Ovary (tissue), 3 donors: ENCODE measurements at regions not wholly inside any gene's neighbourhood (a gene's known extent, or its start where the extent isn't known, plus 50 kb on each side); places are given as distances from the start of the nearest gene placed in this dataset.

ENCODE experiments used
- CTCF ChIP-seq, 3 donors: fragments of 450-650 bp in 2 of 3; fragments of 200-600 bp in 1 of 3; IDR thresholded peaks; one replicate each; pipeline versions ENCODE4 v1.5.1 to v1.8.0; 2016 to 2022; ENCODE audit warnings: antibody characterized with exemption in 3 of 3, mild to moderate bottlenecking in 1 of 3
- EP300 ChIP-seq: sonication (generic); formaldehyde crosslinking; IDR thresholded peaks from one replicate; pipeline ENCODE4 v1.6.1; 2017; ENCODE audit warnings: antibody characterized with exemption
- POLR2A ChIP-seq: fragments of 450-650 bp; IDR thresholded peaks from one replicate; pipeline ENCODE4 v1.6.1; 2017; ENCODE audit warnings: antibody characterized with exemption, mild to moderate bottlenecking, moderate library complexity
- donor health status: DM: no; HTN: no; CAD: no.

GRCh38 chr11:27281276-27281675 lies 81.7 kb downstream of the CCDC34 start:
- TF ChIP-seq POLR2A (no peak), CTCF (IDR thresholded peaks at IDR 0.05) (no peak), EP300 (no peak)
